ENCODE measurements at regions not wholly inside any gene's neighbourhood (a gene's known extent, or its start where the extent isn't known, plus 50 kb on each side); places are given as distances from the start of the nearest gene placed in this dataset.

DNA sequence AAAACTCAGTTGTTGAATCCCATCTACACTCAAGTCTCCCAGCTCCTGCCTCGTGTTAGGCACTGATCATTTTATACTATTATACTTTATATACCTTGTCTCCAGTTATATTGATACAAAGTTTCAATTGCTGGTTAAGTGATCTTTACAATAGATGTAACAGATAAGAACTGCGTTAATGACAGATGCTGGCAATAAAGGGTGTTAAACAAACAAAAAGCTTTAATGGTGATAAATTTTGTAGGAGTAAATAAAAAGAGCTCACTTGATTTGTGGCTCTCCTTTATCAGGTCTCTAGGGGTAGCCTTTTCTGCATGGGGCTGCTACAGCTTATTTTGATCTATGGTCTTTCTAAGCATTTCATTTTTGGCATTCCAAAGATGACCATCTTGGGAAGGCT is 106.9 kb upstream of the GAREM1 start:
- Histone ChIP-seq H3K4me1 (ENCODE audit: control insufficient read depth in 5 of 5, insufficient read depth in 5 of 5, low read length in 5 of 5) (no peaks in the 10 kb centered on the region), H3K36me3 (ENCODE audit: control insufficient read depth in 4 of 4, insufficient read depth in 4 of 4, low read length in 4 of 4) (no peaks in the 10 kb centered on the region)

DNA sequence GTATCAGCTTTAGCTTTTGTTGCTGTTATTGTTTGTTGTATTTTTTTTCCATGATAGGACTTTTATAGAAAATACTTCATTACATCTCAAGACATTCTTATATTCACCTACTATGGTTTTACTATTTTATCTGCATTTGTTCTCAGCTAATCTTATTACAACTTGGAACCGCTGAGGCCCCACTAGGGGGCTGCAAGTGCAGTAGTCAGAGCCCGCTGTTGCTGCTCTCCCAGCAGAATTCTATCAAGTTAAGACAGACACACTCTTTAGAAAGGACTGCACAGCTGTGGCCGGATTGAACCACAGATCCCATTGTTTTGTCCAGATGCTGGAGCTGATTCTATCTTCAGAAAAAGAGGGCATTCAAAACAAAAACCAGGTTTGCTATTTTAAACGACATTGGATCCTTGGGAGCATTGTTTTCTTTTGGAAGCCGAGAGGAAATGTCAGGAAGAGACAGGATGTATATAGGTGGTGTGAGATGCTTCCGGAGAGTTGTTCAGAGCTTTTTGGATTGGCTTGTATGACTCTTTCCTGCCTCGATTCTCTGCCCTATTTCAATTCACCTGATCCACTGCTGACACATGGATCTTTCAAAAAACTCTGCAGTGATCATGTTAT is 105.7 kb upstream of the GAREM1 start:
- H3K27ac ChIP-seq (ENCODE audit: low read depth in 1 of 2, low read length in 1 of 2): no peak overlapping the region
- WGBS, 2 donors: 4 to 13% methylated on average over 7 of the region's 7 CpGs
- H3K36me3 ChIP-seq (ENCODE audit: control insufficient read depth in 4 of 4, insufficient read depth in 4 of 4, low read length in 4 of 4): no peaks in the 10 kb centered on the region
- H3K27me3 ChIP-seq (ENCODE audit: control insufficient read depth in 3 of 3, insufficient read depth in 3 of 3, low read length in 2 of 3): no peaks in the 10 kb centered on the region
- H3K4me1 ChIP-seq (ENCODE audit: control insufficient read depth in 5 of 5, insufficient read depth in 5 of 5, low read length in 5 of 5): no peaks in the 10 kb centered on the region
- DNase-seq (peak; percentile 59 to 71 (median 61)), ATAC-seq (ENCODE audit: insufficient read depth, low FRiP score) (no peak)
- no peak overlapping the region for H3K4me3 ChIP-seq
- no peak overlapping the region for H3K9ac ChIP-seq (ENCODE audit: insufficient read depth in 1 of 2, low read length in 2 of 2)
- TF ChIP-seq, protein P1, sequence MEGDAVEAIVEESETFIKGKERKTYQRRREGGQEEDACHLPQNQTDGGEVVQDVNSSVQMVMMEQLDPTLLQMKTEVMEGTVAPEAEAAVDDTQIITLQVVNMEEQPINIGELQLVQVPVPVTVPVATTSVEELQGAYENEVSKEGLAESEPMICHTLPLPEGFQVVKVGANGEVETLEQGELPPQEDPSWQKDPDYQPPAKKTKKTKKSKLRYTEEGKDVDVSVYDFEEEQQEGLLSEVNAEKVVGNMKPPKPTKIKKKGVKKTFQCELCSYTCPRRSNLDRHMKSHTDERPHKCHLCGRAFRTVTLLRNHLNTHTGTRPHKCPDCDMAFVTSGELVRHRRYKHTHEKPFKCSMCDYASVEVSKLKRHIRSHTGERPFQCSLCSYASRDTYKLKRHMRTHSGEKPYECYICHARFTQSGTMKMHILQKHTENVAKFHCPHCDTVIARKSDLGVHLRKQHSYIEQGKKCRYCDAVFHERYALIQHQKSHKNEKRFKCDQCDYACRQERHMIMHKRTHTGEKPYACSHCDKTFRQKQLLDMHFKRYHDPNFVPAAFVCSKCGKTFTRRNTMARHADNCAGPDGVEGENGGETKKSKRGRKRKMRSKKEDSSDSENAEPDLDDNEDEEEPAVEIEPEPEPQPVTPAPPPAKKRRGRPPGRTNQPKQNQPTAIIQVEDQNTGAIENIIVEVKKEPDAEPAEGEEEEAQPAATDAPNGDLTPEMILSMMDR (IDR thresholded peaks at IDR 0.05; ENCODE audit: control extremely low read depth, extremely low read depth): no peak
- peaks cover 0 to 2% (median 0%) of the 10 kb centered on the region in 4 donors for H3K9me3 ChIP-seq (ENCODE audit: control insufficient read depth in 4 of 4, insufficient read depth in 3 of 4, low read length in 3 of 4)

More for the DNA sequence above, 106.9 kb upstream of the GAREM1 start:
- H3K9ac ChIP-seq (ENCODE audit: insufficient read depth in 1 of 2, low read length in 2 of 2): no peak overlapping the region
- 49 to 65% methylated on average over 2 of the region's 2 CpGs for WGBS, 2 donors
- no peaks in the 10 kb centered on the region for H3K27me3 ChIP-seq (ENCODE audit: control insufficient read depth in 3 of 3, insufficient read depth in 3 of 3, low read length in 2 of 3)
- TF ChIP-seq, protein P1 (IDR thresholded peaks at IDR 0.05; ENCODE audit: control extremely low read depth, extremely low read depth): no peak
- no peak overlapping the region for H3K4me3 ChIP-seq
- no peak for ATAC-seq (ENCODE audit: insufficient read depth, low FRiP score)
- no peak overlapping the region for H3K27ac ChIP-seq (ENCODE audit: low read depth in 1 of 2, low read length in 1 of 2)
- DNase-seq: no peak
- peaks cover 0 to 2% (median 0%) of the 10 kb centered on the region in 4 donors for H3K9me3 ChIP-seq (ENCODE audit: control insufficient read depth in 4 of 4, insufficient read depth in 3 of 4, low read length in 3 of 4)

DNA sequence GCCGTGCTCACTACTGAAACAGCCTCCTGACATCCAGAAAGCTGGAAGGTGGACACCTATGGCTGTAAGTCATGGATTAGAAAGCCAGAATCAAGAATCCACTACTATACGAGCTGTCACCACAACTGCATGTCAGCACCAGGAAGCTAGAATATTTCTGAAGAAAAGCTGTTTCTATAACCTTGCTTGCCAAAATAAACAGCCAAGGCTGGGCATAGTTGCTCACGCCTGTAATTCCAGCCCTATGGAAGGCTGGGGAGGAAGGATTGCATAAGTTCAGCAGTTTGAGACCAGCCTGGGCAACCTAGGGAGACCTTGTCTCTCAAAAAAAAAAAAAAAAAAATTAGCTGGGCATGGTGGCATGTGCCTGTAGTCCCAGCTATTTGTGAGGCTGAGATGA is 96.3 kb upstream of the GAREM1 start:
- no peaks in the 10 kb centered on the region for H3K4me1 ChIP-seq (ENCODE audit: control insufficient read depth in 5 of 5, insufficient read depth in 5 of 5, low read length in 5 of 5)
- H3K9me3 ChIP-seq (ENCODE audit: control insufficient read depth in 4 of 4, insufficient read depth in 3 of 4, low read length in 3 of 4): no peaks in the 10 kb centered on the region
- H3K4me3 ChIP-seq: no peak overlapping the region
- H3K36me3 ChIP-seq (ENCODE audit: control insufficient read depth in 4 of 4, insufficient read depth in 4 of 4, low read length in 4 of 4): no peaks in the 10 kb centered on the region
- no peak overlapping the region for H3K27ac ChIP-seq (ENCODE audit: low read depth in 1 of 2, low read length in 1 of 2)
- H3K9ac ChIP-seq (ENCODE audit: insufficient read depth in 1 of 2, low read length in 2 of 2): no peak overlapping the region
- TF ChIP-seq, protein P1 (IDR thresholded peaks at IDR 0.05; ENCODE audit: control extremely low read depth, extremely low read depth): no peak
- 64 to 81% methylated on average over 3 of the region's 3 CpGs for WGBS, 2 donors
- no peak for DNase-seq
- H3K27me3 ChIP-seq (ENCODE audit: control insufficient read depth in 3 of 3, insufficient read depth in 3 of 3, low read length in 2 of 3): no peaks in the 10 kb centered on the region
- no peak for ATAC-seq (ENCODE audit: insufficient read depth, low FRiP score)
